A549 (cell line): ENCODE measurements at regions not wholly inside any gene's neighbourhood (a gene's known extent, or its start where the extent isn't known, plus 50 kb on each side); places are given as distances from the start of the nearest gene placed in this dataset.

ENCODE experiments used
- ATAC-seq, 2 experiments: fragments of 200-7000 bp in 1 of 2; fragments of >200 bp in 1 of 2; cut with Nextera tagmentation in 1 of 2; cut with Tn5 transposase in 1 of 2; 3 replicates each; pipeline versions ENCODE4 v1.8.0 to v1.9.1; 2018 to 2020; ENCODE audit warnings: mild to moderate bottlenecking in 1 of 2, moderate library complexity in 1 of 2
- CTCF ChIA-PET: fragments of 300-600 bp; sonication (Branson Sonifier 250); formaldehyde crosslinking; extraction: SDS; loops from one replicate; lab custom pipeline; 2021; ENCODE audit warnings: antibody characterized with exemption, inconsistent platforms; lab: Yijun Ruan, JAX
- POLR2A ChIA-PET: fragments of 350-600 bp; formaldehyde crosslinking; extraction: SDS; loops from one replicate; lab custom pipeline; 2021; ENCODE audit warnings: antibody characterized with exemption, inconsistent platforms; lab: Yijun Ruan, JAX
- DNase-seq, 2 experiments: peaks; one replicate each; pipeline versions ENCODE4 v3.0.0 to v3.0.0-alpha.2; 2011 to 2016; ENCODE audit warnings: low read depth in 1 of 2, low spot score in 1 of 2
- FAIRE-seq: peaks from 2 replicates; lab custom pipeline; 2011; peaks lifted over from hg19 to GRCh38; lab: Jason Lieb, UNC
- H3K27ac ChIP-seq, 2 experiments: fragments of >200 bp; sonication (Bioruptor Twin); formaldehyde crosslinking; 3 replicates each; pipeline ENCODE4 v1.5.1; 2016 to 2017
- H3K4me1 ChIP-seq: fragments of >200 bp; sonication (Bioruptor Twin); formaldehyde crosslinking; 3 replicates; pipeline ENCODE4 v1.6.1; 2016
- H3K4me2 ChIP-seq: fragments of >200 bp; sonication (Bioruptor Twin); formaldehyde crosslinking; 3 replicates; pipeline ENCODE4 v1.6.1; 2016
- H3K4me3 ChIP-seq: fragments of >200 bp; sonication (Bioruptor Twin); formaldehyde crosslinking; 3 replicates; pipeline ENCODE4 v1.5.1; 2016
- H3K9me3 ChIP-seq: fragments of >200 bp; sonication (Bioruptor Twin); formaldehyde crosslinking; 3 replicates; pipeline ENCODE4 v1.6.1; 2016
- CBX8 ChIP-seq: fragments of 200-600 bp; sonication (generic); IDR thresholded peaks from 2 replicates; pipeline ENCODE4 v1.6.1; 2016
- CEBPB ChIP-seq, 2 experiments: fragments of >200 bp in 1 of 2; sonication (Bioruptor Twin) in 1 of 2; formaldehyde crosslinking in 1 of 2; IDR thresholded peaks; 2 replicates each; pipeline ENCODE4 v1.6.1; 2012 to 2016
- EHMT2 ChIP-seq: fragments of 200-600 bp; sonication (generic); IDR thresholded peaks from 2 replicates; pipeline ENCODE4 v1.6.1; 2016; ENCODE audit warnings: antibody characterized with exemption, low read depth, mild to moderate bottlenecking, moderate library complexity
- ESRRA ChIP-seq: fragments of 150-350 bp; IDR thresholded peaks from 2 replicates; pipeline ENCODE4 v1.6.1; 2014; ENCODE audit warnings: mild to moderate bottlenecking, low read length, borderline replicate concordance
- FOSB ChIP-seq: fragments of 250-450 bp; sonication (Bioruptor Pico); IDR thresholded peaks from 2 replicates; pipeline ENCODE4 v1.5.0; 2020; ENCODE audit warnings: mild to moderate bottlenecking, moderate library complexity
- FOXS1 ChIP-seq: fragments of 250-450 bp; sonication (Bioruptor Pico); IDR thresholded peaks from 2 replicates; pipeline ENCODE4 v1.5.0; 2020; ENCODE audit warnings: mild to moderate bottlenecking, moderate library complexity
- GATA3 ChIP-seq: IDR thresholded peaks from 2 replicates; pipeline ENCODE4 v1.6.1; 2012; ENCODE audit warnings: borderline replicate concordance
- HEYL ChIP-seq: fragments of 250-450 bp; sonication (Bioruptor Pico); IDR thresholded peaks from 2 replicates; pipeline ENCODE4 v1.8.0; 2021; ENCODE audit warnings: mild to moderate bottlenecking, moderate library complexity
- HOXB13 ChIP-seq: fragments of 250-450 bp; sonication (Bioruptor Pico); IDR thresholded peaks from 2 replicates; pipeline ENCODE4 v1.5.0; 2020; ENCODE audit warnings: low read depth, mild to moderate bottlenecking, moderate library complexity
- JUNB ChIP-seq: fragments of >200 bp; sonication (Bioruptor Twin); formaldehyde crosslinking; IDR thresholded peaks from 2 replicates; pipeline ENCODE4 v1.6.1; 2016
- KDM1A ChIP-seq: fragments of 200-600 bp; sonication (generic); IDR thresholded peaks from 2 replicates; pipeline ENCODE4 v1.6.1; 2016; ENCODE audit warnings: low read depth, mild to moderate bottlenecking
- NFE2L2 ChIP-seq: fragments of 150-350 bp; conservative IDR thresholded peaks from 2 replicates; pipeline ENCODE4 v1.6.1; 2014; ENCODE audit warnings: low read length
- NR3C1 ChIP-seq: fragments of >200 bp; sonication (Bioruptor Twin); formaldehyde crosslinking; IDR thresholded peaks from 3 replicates; pipeline ENCODE4 v1.6.1; 2017
- PHF8 ChIP-seq: fragments of 200-600 bp; sonication (generic); IDR thresholded peaks from 2 replicates; pipeline ENCODE4 v1.6.1; 2016; ENCODE audit warnings: low read depth, mild to moderate bottlenecking, antibody characterized with exemption, moderate library complexity, borderline replicate concordance
- RCOR1 ChIP-seq: fragments of 150-350 bp; IDR thresholded peaks from 2 replicates; pipeline ENCODE4 v1.6.1; 2014; ENCODE audit warnings: antibody characterized with exemption, low read length, low read depth
- RFX5 ChIP-seq: fragments of 450-650 bp; IDR thresholded peaks from 2 replicates; pipeline ENCODE4 v1.7.1; 2014; ENCODE audit warnings: antibody characterized with exemption, mild to moderate bottlenecking, moderate library complexity
- RNF2 ChIP-seq: fragments of 200-600 bp; sonication (generic); IDR thresholded peaks from 2 replicates; pipeline ENCODE4 v1.6.1; 2016; ENCODE audit warnings: low read depth, mild to moderate bottlenecking, antibody characterized with exemption, moderate library complexity, borderline replicate concordance
- TFCP2L1 ChIP-seq: fragments of 250-450 bp; sonication (Bioruptor Pico); IDR thresholded peaks from 2 replicates; pipeline ENCODE4 v1.5.0; 2021; ENCODE audit warnings: mild to moderate bottlenecking
- TP53 ChIP-seq: fragments of 250-450 bp; sonication (Bioruptor Pico); IDR thresholded peaks from 2 replicates; pipeline ENCODE4 v1.5.0; 2021; ENCODE audit warnings: mild to moderate bottlenecking, moderate library complexity
- WGBS: methylation state at CpG from one replicate; pipeline ENCODE4 v1.1.6; 2017; ENCODE audit errors: missing lambda C conversion rate; 5-methylcytosine and 5-hydroxymethylcytosine counted together
- TF ChIP-seq, protein P1 (sequence below): fragments of 200-600 bp; sonication (generic); IDR thresholded peaks from 2 replicates; pipeline ENCODE4 v1.6.1; 2016; ENCODE audit warnings: antibody characterized with exemption, mild to moderate bottlenecking, moderate library complexity
- TF ChIP-seq, protein P2 (sequence below): fragments of 250-450 bp; sonication (Bioruptor Pico); IDR thresholded peaks from 2 replicates; pipeline ENCODE4 v1.5.0; 2021; ENCODE audit warnings: mild to moderate bottlenecking, moderate library complexity, borderline replicate concordance
- TF ChIP-seq, protein P3 (sequence below): fragments of >200 bp; sonication (Bioruptor Twin); formaldehyde crosslinking; IDR thresholded peaks from 3 replicates; pipeline ENCODE4 v1.6.1; 2016
- TF ChIP-seq, protein P4 (sequence below): IDR thresholded peaks from 2 replicates; pipeline ENCODE4 v1.6.1; 2012
- TF ChIP-seq, protein P5 (sequence below): IDR thresholded peaks from 2 replicates; pipeline ENCODE4 v1.6.1; 2012; ENCODE audit warnings: low read depth, borderline replicate concordance
- TF ChIP-seq, protein P6 (sequence below): fragments of 250-450 bp; sonication (Bioruptor Pico); IDR thresholded peaks from 2 replicates; pipeline ENCODE4 v1.5.0; 2020; ENCODE audit warnings: low read depth, mild to moderate bottlenecking, moderate library complexity

DNA sequence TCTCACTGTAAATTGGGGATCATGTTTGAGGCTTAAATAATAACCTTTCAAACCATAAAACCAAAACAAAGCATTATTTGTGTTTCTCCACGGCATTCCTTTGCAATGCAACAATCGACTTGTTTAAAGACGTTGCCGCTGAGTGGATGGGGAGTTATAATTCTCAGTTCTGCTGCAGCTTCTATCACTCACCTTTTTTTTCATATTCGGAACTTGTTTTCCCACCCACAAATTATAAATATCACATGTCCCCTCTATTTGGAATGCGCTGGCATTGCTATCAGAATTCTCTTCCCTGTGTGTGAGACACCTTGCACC, 372.8 kb upstream of the SMIM21 start:
- 65% methylated on average over 6 of the region's 6 CpGs for WGBS
- H3K27ac ChIP-seq, result no peak overlapping the region
- POLR2A ChIA-PET, result no interaction called here
- CTCF ChIA-PET, result no interaction called here
- no peak for DNase-seq
- TF ChIP-seq FOXS1 (CRISPR knock-in tag) (no peak), GATA3 (no peak), CBX8 (no peak), NFE2L2 (no peak), TFCP2L1 (no peak), RFX5 (no peak), ESRRA (no peak), RNF2 (no peak), FOSB (CRISPR knock-in tag) (no peak), NR3C1 (no peak)
- TF ChIP-seq, protein P1, sequence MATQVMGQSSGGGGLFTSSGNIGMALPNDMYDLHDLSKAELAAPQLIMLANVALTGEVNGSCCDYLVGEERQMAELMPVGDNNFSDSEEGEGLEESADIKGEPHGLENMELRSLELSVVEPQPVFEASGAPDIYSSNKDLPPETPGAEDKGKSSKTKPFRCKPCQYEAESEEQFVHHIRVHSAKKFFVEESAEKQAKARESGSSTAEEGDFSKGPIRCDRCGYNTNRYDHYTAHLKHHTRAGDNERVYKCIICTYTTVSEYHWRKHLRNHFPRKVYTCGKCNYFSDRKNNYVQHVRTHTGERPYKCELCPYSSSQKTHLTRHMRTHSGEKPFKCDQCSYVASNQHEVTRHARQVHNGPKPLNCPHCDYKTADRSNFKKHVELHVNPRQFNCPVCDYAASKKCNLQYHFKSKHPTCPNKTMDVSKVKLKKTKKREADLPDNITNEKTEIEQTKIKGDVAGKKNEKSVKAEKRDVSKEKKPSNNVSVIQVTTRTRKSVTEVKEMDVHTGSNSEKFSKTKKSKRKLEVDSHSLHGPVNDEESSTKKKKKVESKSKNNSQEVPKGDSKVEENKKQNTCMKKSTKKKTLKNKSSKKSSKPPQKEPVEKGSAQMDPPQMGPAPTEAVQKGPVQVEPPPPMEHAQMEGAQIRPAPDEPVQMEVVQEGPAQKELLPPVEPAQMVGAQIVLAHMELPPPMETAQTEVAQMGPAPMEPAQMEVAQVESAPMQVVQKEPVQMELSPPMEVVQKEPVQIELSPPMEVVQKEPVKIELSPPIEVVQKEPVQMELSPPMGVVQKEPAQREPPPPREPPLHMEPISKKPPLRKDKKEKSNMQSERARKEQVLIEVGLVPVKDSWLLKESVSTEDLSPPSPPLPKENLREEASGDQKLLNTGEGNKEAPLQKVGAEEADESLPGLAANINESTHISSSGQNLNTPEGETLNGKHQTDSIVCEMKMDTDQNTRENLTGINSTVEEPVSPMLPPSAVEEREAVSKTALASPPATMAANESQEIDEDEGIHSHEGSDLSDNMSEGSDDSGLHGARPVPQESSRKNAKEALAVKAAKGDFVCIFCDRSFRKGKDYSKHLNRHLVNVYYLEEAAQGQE, result no peak
- TF ChIP-seq, protein P2, sequence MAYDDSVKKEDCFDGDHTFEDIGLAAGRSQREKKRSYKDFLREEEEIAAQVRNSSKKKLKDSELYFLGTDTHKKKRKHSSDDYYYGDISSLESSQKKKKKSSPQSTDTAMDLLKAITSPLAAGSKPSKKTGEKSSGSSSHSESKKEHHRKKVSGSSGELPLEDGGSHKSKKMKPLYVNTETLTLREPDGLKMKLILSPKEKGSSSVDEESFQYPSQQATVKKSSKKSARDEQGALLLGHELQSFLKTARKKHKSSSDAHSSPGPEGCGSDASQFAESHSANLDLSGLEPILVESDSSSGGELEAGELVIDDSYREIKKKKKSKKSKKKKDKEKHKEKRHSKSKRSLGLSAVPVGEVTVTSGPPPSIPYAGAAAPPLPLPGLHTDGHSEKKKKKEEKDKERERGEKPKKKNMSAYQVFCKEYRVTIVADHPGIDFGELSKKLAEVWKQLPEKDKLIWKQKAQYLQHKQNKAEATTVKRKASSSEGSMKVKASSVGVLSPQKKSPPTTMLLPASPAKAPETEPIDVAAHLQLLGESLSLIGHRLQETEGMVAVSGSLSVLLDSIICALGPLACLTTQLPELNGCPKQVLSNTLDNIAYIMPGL, result no peak
- H3K4me1 ChIP-seq, result no peaks in the 10 kb centered on the region; the same call in 2 of the 3 replicates
- FAIRE-seq, result no peak
- no peak overlapping the region for H3K4me3 ChIP-seq
- H3K4me2 ChIP-seq, result no peak overlapping the region
- no peaks in the 10 kb centered on the region for H3K9me3 ChIP-seq
- ATAC-seq, result no peak

DNA sequence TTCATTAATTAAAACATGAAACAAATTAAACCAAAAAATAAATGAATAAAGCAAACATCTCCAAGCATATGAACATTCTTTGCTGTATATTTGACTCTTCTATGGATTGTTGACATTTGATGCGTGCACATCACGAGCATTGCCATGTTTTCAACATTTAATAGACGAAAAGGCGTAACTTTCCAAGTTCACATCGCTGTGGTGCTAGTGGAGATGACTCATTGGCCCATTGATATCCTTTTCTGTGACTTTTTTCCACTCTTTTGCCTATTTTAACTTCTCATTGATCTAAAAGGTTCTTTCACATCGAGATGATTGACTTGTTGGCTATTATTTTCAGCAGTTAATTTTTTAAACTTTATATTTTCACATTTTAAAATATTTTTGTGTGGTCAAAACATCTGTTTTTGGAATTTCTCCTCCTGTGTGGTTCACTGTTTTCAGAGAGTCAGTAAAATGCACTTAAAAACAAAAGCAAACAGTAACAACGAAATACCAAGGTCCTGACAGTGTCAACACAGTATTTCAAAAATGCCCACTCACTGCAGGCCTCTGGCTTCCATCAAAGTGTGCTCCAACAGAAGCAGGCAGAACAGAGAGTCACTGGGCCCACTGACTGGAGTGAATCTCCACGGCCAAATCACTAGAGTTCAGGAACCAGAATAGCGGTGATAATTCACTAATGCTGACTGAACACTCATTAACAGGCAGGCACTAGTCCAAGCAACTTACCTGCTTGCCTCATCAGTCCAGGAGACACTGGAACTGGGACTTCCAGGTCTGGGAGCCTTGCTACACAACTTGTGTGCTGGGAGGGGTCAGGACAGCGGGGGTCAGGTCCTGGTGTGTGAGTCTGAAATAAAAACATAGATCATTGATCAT, 372.2 kb upstream of the SMIM21 start:
- ChIA-PET POLR2A (no interaction called here), CTCF (no interaction called here)
- Histone ChIP-seq H3K9me3 (no peaks in the 10 kb centered on the region), H3K4me2 (peak overlapping the region; percentile 37; the same call in 1 of the 3 replicates), H3K27ac (no peak overlapping the region), H3K4me1 (no peaks in the 10 kb centered on the region; the same call in 2 of the 3 replicates), H3K4me3 (no peak overlapping the region)
- DNase-seq (no peak), ATAC-seq (no peak), FAIRE-seq (no peak)
- WGBS, result 22% methylated on average over 10 of the region's 10 CpGs
- TF ChIP-seq EHMT2, result no peak
- TF ChIP-seq CEBPB (IDR thresholded peaks at IDR 0.05), result no peak
- TF ChIP-seq, protein P2, result no peak
- TF ChIP-seq, protein P3, sequence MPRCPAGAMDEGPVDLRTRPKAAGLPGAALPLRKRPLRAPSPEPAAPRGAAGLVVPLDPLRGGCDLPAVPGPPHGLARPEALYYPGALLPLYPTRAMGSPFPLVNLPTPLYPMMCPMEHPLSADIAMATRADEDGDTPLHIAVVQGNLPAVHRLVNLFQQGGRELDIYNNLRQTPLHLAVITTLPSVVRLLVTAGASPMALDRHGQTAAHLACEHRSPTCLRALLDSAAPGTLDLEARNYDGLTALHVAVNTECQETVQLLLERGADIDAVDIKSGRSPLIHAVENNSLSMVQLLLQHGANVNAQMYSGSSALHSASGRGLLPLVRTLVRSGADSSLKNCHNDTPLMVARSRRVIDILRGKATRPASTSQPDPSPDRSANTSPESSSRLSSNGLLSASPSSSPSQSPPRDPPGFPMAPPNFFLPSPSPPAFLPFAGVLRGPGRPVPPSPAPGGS, result no peak
- no peak for TF ChIP-seq FOSB (CRISPR knock-in tag)
- TF ChIP-seq, protein P4, sequence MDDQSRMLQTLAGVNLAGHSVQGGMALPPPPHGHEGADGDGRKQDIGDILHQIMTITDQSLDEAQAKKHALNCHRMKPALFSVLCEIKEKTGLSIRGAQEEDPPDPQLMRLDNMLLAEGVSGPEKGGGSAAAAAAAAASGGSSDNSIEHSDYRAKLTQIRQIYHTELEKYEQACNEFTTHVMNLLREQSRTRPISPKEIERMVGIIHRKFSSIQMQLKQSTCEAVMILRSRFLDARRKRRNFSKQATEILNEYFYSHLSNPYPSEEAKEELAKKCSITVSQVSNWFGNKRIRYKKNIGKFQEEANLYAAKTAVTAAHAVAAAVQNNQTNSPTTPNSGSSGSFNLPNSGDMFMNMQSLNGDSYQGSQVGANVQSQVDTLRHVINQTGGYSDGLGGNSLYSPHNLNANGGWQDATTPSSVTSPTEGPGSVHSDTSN, result no peak
- no peak for TF ChIP-seq TFCP2L1
- TF ChIP-seq, protein P5, sequence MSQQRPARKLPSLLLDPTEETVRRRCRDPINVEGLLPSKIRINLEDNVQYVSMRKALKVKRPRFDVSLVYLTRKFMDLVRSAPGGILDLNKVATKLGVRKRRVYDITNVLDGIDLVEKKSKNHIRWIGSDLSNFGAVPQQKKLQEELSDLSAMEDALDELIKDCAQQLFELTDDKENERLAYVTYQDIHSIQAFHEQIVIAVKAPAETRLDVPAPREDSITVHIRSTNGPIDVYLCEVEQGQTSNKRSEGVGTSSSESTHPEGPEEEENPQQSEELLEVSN, result no peak
- TF ChIP-seq JUNB, result no peak
- TF ChIP-seq TP53 (CRISPR knock-in tag), result no peak
- TF ChIP-seq KDM1A, result no peak
- no peak for TF ChIP-seq PHF8
- TF ChIP-seq HOXB13, result no peak
- TF ChIP-seq, protein P6, sequence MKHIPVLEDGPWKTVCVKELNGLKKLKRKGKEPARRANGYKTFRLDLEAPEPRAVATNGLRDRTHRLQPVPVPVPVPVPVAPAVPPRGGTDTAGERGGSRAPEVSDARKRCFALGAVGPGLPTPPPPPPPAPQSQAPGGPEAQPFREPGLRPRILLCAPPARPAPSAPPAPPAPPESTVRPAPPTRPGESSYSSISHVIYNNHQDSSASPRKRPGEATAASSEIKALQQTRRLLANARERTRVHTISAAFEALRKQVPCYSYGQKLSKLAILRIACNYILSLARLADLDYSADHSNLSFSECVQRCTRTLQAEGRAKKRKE (CRISPR knock-in tag), result no peak
- no peak for TF ChIP-seq HEYL (CRISPR knock-in tag)
- TF ChIP-seq RCOR1, result no peak
